Osteocyte (in vitro differentiated cells): ENCODE measurements at regions not wholly inside any gene's neighbourhood (a gene's known extent, or its start where the extent isn't known, plus 50 kb on each side); places are given as distances from the start of the nearest gene placed in this dataset.

ENCODE experiments used
- DNase-seq: peaks from one replicate; pipeline ENCODE4 v3.0.0; 2021; ENCODE audit warnings: mixed read lengths; ENCODE audit not compliant: unreplicated experiment; ENCODE audit errors: extremely low spot score
- H3K27ac Mint-ChIP-seq: one replicate; pipeline ENCODE4 v1.8.0; 2021; ENCODE audit warnings: mild to moderate bottlenecking, mixed read lengths; ENCODE audit not compliant: unreplicated experiment
- H3K27me3 Mint-ChIP-seq: one replicate; pipeline ENCODE4 v1.8.0; 2021; ENCODE audit warnings: mixed read lengths; ENCODE audit not compliant: unreplicated experiment
- H3K36me3 Mint-ChIP-seq: one replicate; pipeline ENCODE4 v1.8.0; 2021; ENCODE audit warnings: mixed read lengths; ENCODE audit not compliant: unreplicated experiment
- H3K4me1 Mint-ChIP-seq: one replicate; pipeline ENCODE4 v1.8.0; 2021; ENCODE audit warnings: mixed read lengths; ENCODE audit not compliant: unreplicated experiment
- H3K4me3 Mint-ChIP-seq: one replicate; pipeline ENCODE4 v1.8.0; 2021; ENCODE audit warnings: mild to moderate bottlenecking, moderate library complexity, mixed read lengths; ENCODE audit not compliant: unreplicated experiment
- H3K9me3 Mint-ChIP-seq: one replicate; pipeline ENCODE4 v1.8.0; 2021; ENCODE audit warnings: mixed read lengths; ENCODE audit not compliant: unreplicated experiment
- CTCF ChIP-seq: fragments of 200-600 bp; sonication (generic); IDR thresholded peaks from 2 replicates; pipeline ENCODE4 v1.5.0; 2021; ENCODE audit warnings: antibody characterized with exemption, mild to moderate bottlenecking, moderate library complexity

GRCh38 chr14:44778604-44779003 is 183.1 kb downstream of the KLHL28 start:
- H3K4me1 Mint-ChIP-seq = no peaks in the 10 kb centered on the region
- no peaks in the 10 kb centered on the region for H3K9me3 Mint-ChIP-seq
- no peak for DNase-seq
- H3K36me3 Mint-ChIP-seq = no peaks in the 10 kb centered on the region
- H3K27me3 Mint-ChIP-seq = no peaks in the 10 kb centered on the region
- no peak overlapping the region for H3K4me3 Mint-ChIP-seq
- no peak overlapping the region for H3K27ac Mint-ChIP-seq
- no peak for TF ChIP-seq CTCF

GRCh38 chr14:44777584-44777983 is 184.2 kb downstream of the KLHL28 start:
- Mint-ChIP-seq H3K27me3 (no peaks in the 10 kb centered on the region), H3K9me3 (no peaks in the 10 kb centered on the region), H3K4me1 (no peaks in the 10 kb centered on the region), H3K27ac (no peak overlapping the region), H3K4me3 (no peak overlapping the region), H3K36me3 (no peaks in the 10 kb centered on the region)
- no peak for TF ChIP-seq CTCF
- DNase-seq = no peak

- Mint-ChIP-seq H3K27ac (no peak overlapping the region), H3K9me3 (no peaks in the 10 kb centered on the region), H3K36me3 (no peaks in the 10 kb centered on the region), H3K4me1 (no peaks in the 10 kb centered on the region), H3K4me3 (no peak overlapping the region), H3K27me3 (no peaks in the 10 kb centered on the region)
- no peak for DNase-seq
- TF ChIP-seq CTCF = no peak
Observed at GRCh38 chr14:44775248-44775647, 186.5 kb downstream of the KLHL28 start.

GRCh38 chr14:44774396-44774795 is 187.4 kb downstream of the KLHL28 start:
- no peak overlapping the region for H3K4me3 Mint-ChIP-seq

GRCh38 chr14:44771496-44771895 is 190.3 kb downstream of the KLHL28 start:
- Mint-ChIP-seq H3K4me1 (no peaks in the 10 kb centered on the region), H3K27me3 (no peaks in the 10 kb centered on the region), H3K36me3 (no peaks in the 10 kb centered on the region), H3K9me3 (no peaks in the 10 kb centered on the region), H3K27ac (no peak overlapping the region), H3K4me3 (no peak overlapping the region)
- DNase-seq = no peak
- no peak for TF ChIP-seq CTCF

More at GRCh38 chr14:44774396-44774795, 187.4 kb downstream of the KLHL28 start:
- Mint-ChIP-seq H3K9me3 (no peaks in the 10 kb centered on the region), H3K36me3 (no peaks in the 10 kb centered on the region), H3K27ac (no peak overlapping the region), H3K4me1 (no peaks in the 10 kb centered on the region), H3K27me3 (no peaks in the 10 kb centered on the region)
- no peak for TF ChIP-seq CTCF
- no peak for DNase-seq
